ENCODE measurements at regions not wholly inside any gene's neighbourhood (a gene's known extent, or its start where the extent isn't known, plus 50 kb on each side); places are given as distances from the start of the nearest gene placed in this dataset.
"Not testable (repeated sequence)": the region's sequence is repeated elsewhere in the genome, so short reads cannot be mapped to it uniquely, and the experiment has no call there.

GRCh38 chr3:165613014-165613413, 224.2 kb downstream of the BCHE start:
- TF ChIP-seq, protein P1, sequence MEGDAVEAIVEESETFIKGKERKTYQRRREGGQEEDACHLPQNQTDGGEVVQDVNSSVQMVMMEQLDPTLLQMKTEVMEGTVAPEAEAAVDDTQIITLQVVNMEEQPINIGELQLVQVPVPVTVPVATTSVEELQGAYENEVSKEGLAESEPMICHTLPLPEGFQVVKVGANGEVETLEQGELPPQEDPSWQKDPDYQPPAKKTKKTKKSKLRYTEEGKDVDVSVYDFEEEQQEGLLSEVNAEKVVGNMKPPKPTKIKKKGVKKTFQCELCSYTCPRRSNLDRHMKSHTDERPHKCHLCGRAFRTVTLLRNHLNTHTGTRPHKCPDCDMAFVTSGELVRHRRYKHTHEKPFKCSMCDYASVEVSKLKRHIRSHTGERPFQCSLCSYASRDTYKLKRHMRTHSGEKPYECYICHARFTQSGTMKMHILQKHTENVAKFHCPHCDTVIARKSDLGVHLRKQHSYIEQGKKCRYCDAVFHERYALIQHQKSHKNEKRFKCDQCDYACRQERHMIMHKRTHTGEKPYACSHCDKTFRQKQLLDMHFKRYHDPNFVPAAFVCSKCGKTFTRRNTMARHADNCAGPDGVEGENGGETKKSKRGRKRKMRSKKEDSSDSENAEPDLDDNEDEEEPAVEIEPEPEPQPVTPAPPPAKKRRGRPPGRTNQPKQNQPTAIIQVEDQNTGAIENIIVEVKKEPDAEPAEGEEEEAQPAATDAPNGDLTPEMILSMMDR (conservative IDR thresholded peaks at IDR 0.05; ENCODE audit: low read depth, low read length), result no peak
- no peak overlapping the region for H3K4me3 ChIP-seq (ENCODE audit: low read length)

DNA sequence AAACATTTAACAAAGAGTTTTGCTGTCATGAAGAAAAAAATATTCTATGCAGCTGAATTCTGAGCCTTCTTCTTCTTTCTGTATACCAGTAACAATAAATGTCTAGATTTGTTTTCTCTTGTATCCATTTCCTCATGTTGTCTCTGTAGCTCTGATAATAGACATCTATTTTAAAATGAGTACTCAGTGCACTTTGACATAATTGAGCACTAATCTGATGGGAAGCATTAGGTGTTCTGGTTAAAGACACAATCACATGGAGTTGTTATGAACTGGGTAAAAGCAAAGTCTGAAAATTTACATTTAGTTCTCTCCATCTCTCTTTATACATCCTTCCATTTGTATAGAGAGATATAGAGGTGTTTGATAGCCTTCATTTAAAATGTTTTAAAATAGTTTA, 230.0 kb downstream of the BCHE start:
- no peak overlapping the region for H3K4me3 ChIP-seq (ENCODE audit: low read length)
- no peak for DNase-seq (ENCODE audit: low read depth)
- TF ChIP-seq, protein P1 (conservative IDR thresholded peaks at IDR 0.05; ENCODE audit: low read depth, low read length), result no peak

More at GRCh38 chr3:165613014-165613413, 224.2 kb downstream of the BCHE start:
- no peak for DNase-seq (ENCODE audit: low read depth)

DNA sequence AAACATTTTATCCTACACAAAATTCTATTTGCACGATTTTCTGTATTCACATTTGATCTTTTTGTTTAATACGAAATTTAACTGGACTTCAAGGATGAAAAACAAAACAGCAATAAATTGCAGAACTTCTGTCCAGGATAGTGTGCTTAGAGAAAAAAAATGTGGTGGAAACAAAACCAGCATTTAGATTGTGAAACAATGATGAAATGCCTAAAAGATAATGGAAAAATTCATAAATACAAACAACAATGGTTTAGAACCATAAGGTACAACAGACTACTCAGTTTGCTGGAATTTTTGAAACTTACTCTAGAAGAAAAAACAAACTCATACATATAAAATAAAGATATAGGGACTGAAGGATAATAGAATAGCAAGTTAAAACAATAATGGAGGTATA, 234.0 kb downstream of the BCHE start:
- no peak overlapping the region for H3K4me3 ChIP-seq (ENCODE audit: low read length)
- DNase-seq (ENCODE audit: low read depth), result no peak
- TF ChIP-seq, protein P1 (conservative IDR thresholded peaks at IDR 0.05; ENCODE audit: low read depth, low read length), result no peak

- not testable (repeated sequence) for H3K4me3 ChIP-seq (ENCODE audit: low read length); DNase-seq (ENCODE audit: low read depth)
Measured at GRCh38 chr3:165572566-165572965, 264.7 kb downstream of the BCHE start.

DNA sequence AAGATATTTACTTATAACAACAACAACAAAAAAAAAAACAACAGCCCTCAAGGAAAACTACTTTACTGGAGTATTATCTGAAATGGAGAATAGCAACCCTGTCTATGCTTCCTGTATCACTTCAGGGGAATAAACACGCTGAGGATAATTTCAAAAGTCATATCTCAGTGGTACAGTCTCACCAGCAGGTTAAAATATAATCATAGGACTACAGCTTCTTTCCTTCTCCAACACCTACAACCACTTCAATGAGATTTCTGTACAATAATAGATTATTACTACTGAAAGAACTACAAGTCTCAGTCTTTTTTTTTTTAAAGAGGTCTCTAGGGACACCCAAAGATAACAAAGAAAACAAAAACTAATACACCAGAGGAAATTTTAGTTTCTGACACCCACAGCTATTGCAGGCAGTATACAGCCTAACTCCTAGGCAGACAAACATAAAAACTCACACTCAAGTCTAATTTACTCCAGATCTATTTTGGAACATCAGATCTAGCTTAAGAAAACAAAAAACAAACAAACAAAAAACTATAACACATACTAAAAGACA, 268.2 kb downstream of the BCHE start:
- H3K4me3 ChIP-seq (ENCODE audit: low read length), result no peak overlapping the region
- TF ChIP-seq, protein P1 (conservative IDR thresholded peaks at IDR 0.05; ENCODE audit: low read depth, low read length), result no peak
- no peak for DNase-seq (ENCODE audit: low read depth)

- no peak for DNase-seq (ENCODE audit: low read depth)
- H3K4me3 ChIP-seq (ENCODE audit: low read length), result no peak overlapping the region
Measured at GRCh38 chr3:165555785-165556184, 281.4 kb downstream of the BCHE start.

DNA sequence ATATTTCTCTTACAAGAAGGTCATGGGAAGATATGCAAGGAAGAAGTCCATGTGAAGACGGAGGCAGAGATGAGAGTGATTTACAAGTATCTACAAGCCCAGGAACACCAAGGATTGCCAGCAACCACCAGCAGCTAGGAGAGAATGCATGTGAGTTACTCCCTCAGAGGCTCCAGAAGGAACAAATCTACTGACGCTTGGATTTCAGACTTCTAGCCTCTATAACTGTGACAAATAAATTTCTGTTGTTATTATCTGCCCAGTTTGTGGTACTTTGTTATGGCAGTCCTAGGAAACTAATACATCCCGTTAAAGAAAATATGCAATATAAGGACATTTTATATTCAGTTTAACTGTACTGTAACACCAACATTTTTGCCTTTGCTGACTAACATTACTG, 283.9 kb downstream of the BCHE start:
- DNase-seq (ENCODE audit: low read depth), result no peak
- TF ChIP-seq, protein P1 (conservative IDR thresholded peaks at IDR 0.05; ENCODE audit: low read depth, low read length), result no peak
- H3K4me3 ChIP-seq (ENCODE audit: low read length), result no peak overlapping the region

More at GRCh38 chr3:165555785-165556184, 281.4 kb downstream of the BCHE start:
- TF ChIP-seq, protein P1 (conservative IDR thresholded peaks at IDR 0.05; ENCODE audit: low read depth, low read length), result no peak
